HG03025 (cell line): ENCODE measurements at regions not wholly inside any gene's neighbourhood (a gene's known extent, or its start where the extent isn't known, plus 50 kb on each side); places are given as distances from the start of the nearest gene placed in this dataset.
"Not testable (repeated sequence)": the region's sequence is repeated elsewhere in the genome, so short reads cannot be mapped to it uniquely, and the experiment has no call there.

Experiments
- ATAC-seq: cut with Tn5 transposase; IDR thresholded peaks from one replicate; pipeline ENCODE4 v1.9.1; 2021; ENCODE audit warnings: mild to moderate bottlenecking, moderate library complexity; ENCODE audit not compliant: unreplicated experiment, low FRiP score

- no peak for ATAC-seq
Observed at GRCh38 chr9:100639854-100640253, 62.0 kb downstream of the CAVIN4 start.

DNA sequence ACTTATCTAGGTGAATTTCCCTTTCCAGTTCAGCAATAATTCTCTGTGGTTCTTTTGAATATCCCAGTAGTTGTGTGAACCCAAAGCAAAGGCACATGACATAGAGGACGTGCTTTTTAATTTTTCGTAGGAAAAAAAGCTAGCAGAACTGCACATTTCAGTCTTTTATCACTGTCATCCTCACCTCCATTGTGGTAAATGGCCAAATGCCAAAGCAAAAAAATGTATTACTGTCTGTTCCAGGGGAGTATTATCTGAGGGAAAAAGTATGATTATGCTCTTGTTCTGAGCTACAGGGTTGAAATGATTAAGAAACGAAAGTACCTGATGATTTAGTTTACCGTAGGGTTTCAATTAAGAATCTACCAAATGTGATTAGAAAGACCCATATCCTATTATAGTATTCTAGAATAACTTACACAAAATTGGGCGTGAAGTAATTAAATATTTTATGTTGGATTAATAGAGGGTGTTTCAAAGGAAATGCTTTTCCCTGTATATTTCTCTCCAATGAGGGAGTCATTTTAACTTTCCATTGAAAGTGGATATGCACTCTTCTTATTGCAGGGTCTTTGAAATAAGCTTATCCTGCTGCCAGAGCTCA is 62.7 kb downstream of the CAVIN4 start:
- ATAC-seq: no peak

GRCh38 chr9:100641166-100641565 is 63.3 kb downstream of the CAVIN4 start:
- no peak for ATAC-seq

- no peak for ATAC-seq
Observed at GRCh38 chr9:100652850-100653249, 75.0 kb downstream of the CAVIN4 start.

- ATAC-seq: no peak
Observed at GRCh38 chr9:100653643-100654334, 75.9 kb downstream of the CAVIN4 start.

DNA sequence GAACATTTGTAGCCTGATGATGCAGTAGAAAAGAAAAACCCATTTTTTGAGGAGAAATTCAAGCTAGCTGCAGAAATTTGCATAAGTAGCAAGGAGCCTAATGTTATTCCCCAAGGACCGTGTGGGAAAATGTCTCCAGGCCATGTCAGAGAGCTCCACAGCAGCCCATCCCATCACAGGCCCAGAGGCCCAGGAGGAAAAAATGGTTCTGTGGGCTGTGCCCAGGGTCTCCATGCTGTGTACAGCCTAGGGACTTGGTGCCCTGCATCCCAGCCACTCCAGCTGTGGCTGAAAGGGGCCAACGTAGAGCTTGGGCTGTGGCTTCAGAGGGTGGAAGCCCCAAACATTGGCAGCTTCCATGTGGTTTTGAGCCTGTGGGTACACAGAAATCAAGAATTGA is 79.0 kb downstream of the CAVIN4 start:
- ATAC-seq: not testable (repeated sequence)

DNA sequence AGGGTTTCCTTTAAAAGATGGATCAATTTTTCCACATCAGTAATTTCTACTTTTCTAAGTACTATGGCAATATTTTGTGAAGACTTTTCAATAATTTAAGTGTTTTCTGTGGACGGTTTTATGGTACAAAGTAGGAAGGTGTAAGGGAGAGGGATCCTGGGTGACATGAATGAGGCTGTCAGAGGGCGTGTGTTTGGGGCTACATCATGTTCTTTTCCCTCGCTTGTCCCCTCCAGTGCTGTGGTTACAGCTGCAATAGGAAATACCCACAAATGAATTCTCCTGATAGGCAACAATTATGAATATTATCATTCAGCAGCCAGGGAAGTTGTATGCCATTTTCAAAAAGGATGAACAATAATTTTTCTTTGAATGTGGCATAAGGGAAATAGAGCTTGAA is 83.8 kb downstream of the CAVIN4 start:
- no peak for ATAC-seq

DNA sequence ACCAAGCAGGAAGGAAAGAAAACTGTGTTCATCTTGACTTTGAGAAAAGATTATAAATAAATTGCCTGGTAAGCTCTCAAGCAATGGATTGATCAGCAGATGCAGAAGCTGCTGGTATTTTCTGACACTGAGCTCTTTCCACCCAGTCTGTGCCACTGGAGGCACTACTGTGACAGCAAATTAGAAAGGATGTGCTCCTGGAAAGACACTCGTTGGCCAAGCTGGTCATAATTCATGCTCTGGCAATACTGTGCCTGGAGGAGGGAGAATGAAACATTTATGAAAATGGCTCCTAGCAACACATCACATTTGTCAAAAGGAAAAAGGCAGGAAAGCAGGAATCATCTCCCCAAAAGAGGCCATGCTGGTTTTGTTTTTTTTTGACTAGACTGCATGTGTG is 84.2 kb downstream of the CAVIN4 start:
- ATAC-seq: no peak

DNA sequence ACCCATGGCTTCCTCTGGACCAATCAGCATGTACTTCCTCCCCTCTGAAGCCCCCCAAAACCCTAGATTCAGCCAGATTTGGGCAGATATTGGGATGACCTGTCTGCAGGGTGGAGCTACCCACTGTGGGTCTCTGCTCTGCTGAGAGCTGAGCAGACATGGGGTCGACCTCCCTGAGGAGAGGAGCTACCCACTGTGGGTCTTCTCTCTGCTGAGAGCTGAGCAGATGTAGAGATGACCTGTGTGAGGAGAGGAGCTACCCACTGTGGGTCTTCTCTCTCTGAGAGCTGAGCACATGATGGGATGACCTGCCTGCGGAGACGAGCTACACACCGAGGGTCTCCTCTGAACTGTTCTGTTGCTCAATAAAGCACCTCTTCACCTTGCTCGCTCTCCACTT is 89.6 kb downstream of the CAVIN4 start:
- no peak for ATAC-seq

GRCh38 chr9:100668024-100668423 is 90.1 kb downstream of the CAVIN4 start:
- no peak for ATAC-seq

GRCh38 chr9:100669968-100670367 is 92.1 kb downstream of the CAVIN4 start:
- no peak for ATAC-seq

DNA sequence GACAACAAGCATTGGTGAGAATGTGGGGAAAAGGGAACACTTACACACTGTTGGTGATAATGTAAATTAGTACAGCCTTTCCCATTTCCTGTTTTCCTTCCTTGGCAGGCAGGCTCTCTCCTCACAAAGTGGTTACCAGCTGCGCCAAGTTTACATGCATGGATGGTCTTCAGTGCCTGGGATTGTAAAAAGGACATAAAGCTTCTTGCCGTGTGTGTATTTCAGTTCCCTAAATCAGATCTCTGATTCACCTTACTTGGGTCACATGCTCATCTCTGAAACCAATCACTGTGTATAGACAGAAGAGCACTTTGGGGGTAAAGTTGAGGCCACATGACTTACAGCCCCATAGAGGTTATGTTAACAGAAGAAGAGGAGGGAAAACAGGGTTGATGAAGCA is 92.8 kb downstream of the CAVIN4 start:
- ATAC-seq: peak; percentile 64

- ATAC-seq: no peak
Observed at GRCh38 chr9:100671898-100672297, 94.0 kb downstream of the CAVIN4 start.

DNA sequence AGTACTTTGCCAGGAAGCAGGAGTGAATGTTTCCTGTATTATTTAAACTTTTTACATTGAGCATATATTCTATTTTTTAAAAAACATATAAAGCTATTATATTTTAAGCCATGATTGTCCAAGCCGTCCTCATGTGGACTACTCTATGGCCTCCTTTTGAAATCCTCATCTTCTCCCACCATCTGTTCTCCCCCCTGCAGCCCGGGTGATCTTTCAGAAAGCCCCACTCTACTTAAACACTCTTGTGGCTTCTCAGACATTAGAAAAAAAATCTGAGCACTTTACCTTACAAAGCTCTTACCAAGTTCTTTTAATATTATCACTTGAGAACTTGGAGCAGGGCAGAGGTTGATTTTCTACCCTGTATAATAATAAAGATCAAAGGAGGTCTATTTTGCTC is 95.4 kb downstream of the CAVIN4 start:
- no peak for ATAC-seq

DNA sequence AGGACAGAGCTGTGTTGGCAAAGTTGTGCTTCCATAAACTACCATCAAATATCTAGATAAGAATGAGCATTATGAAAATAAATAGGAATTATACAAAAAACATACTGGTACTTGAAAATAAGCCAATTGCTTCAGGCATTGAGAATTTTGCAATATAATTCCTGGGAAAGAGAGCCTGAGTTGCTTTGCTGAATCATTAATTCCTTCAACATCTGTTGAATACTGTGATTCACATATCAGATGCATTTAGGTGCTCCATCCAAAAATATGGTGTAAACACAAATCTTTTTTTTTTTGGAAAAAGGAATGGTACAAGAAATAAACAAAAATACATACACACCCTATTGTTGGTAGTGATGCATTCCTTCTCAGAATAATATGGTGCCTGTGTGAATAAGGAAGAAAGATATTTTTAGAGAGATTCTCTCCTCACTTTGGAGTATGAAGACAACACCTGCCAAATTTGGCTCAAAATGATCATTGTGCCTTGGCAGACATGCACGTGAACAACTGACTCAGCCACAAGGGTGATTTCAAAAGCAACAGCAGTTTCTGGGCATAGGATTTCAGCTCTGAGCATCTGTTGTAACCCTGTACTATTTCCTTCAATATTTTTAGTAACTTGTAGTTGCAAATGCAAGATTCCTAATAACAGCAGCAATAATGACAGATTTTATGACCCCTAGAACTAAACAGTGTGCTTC is 96.7 kb downstream of the CAVIN4 start:
- no peak for ATAC-seq

GRCh38 chr9:100679834-100680233 is 102.0 kb downstream of the CAVIN4 start:
- ATAC-seq: no peak

GRCh38 chr9:100686420-100686819 is 108.5 kb downstream of the CAVIN4 start:
- ATAC-seq: no peak

- peak; percentile 69 for ATAC-seq
Observed at GRCh38 chr9:100689635-100690034, 111.8 kb downstream of the CAVIN4 start.

DNA sequence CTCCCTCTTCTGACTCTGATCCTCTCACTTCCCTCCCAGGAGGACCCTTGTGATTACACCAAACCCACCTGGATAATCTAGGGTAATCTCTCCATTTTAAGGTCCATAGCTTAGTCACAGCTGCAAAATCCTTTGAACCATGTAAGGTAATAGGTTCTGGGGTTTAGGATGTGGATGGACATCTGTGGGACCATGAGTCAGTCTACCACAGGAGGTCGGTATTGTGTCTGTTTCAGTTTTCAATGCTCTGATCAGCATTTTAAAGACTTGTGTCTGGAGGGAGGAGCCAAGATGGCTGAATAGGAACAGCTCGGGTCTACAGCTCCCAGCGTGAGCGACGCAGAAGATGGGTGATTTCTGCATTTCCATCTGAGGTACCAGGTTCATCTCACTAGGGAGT is 112.6 kb downstream of the CAVIN4 start:
- no peak for ATAC-seq

DNA sequence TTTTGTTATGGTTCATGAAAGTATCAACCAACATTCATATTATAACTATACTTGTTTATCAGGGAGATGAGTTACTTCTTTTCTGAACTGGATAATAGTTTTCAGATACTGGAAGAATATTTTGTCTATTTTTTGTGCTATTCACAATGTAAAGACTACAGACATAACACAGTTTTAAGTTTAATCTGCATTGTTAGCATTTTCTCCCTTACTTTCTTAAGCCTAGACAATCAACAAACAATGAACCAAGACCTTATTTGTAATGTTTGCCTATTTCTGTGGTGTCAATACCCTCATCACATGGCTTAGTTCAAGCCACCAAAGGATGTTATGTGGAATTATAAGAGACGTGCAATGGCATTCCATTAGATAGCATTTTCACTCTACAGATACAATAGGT is 119.5 kb downstream of the CAVIN4 start:
- ATAC-seq: no peak

DNA sequence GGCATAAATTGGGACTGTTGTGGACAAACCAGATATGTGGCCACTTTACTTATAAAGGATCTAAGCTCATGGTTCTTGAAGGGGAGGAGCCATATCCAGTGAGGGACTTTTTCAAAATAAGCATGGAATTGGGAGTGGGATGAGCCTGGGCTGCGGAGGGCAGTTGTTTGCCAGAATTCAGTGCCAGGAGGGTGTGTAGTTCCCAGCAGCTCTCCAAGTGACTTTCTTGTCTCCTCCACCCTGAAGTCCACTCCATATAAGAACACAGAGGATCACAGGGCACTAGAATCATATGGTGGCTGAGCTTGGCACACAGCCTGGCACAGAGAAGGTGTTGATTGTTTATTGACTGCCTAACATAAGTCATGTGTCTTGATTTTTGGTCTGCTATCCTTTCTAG is 121.1 kb downstream of the CAVIN4 start:
- no peak for ATAC-seq

DNA sequence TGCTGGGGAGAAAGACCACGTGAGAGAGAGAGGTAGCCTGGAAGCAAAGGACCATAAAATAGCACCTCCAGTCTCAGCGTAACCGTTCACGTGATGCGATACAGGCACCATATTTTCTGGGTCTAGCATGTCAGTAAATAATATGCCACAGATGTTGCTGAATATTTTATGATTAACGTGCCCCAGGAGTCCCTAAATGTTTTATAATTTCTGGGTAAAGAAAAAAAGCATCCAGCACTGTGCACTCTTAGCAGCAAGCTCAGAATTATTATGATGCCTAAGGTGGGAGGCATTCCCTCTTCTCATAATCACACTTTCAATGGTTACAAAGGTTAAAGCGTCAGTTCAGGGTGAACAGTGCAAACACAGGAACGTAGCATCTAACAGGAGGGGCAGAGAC is 121.8 kb downstream of the CAVIN4 start:
- no peak for ATAC-seq
